Endometrial microvascular endothelial cells (primary cell): ENCODE measurements at regions not wholly inside any gene's neighbourhood (a gene's known extent, or its start where the extent isn't known, plus 50 kb on each side); places are given as distances from the start of the nearest gene placed in this dataset.
"Not testable (repeated sequence)": the region's sequence is repeated elsewhere in the genome, so short reads cannot be mapped to it uniquely, and the experiment has no call there.

Experiments
- in situ Hi-C: cut with HindIII; loops from 2 replicates; pipeline ENCODE4 v1.10.0; 2017; ENCODE audit warnings: low sequenced_read_pairs, low pct_unique_long_range_greater_than_20kb; ENCODE audit errors: inconsistent ontology term

DNA sequence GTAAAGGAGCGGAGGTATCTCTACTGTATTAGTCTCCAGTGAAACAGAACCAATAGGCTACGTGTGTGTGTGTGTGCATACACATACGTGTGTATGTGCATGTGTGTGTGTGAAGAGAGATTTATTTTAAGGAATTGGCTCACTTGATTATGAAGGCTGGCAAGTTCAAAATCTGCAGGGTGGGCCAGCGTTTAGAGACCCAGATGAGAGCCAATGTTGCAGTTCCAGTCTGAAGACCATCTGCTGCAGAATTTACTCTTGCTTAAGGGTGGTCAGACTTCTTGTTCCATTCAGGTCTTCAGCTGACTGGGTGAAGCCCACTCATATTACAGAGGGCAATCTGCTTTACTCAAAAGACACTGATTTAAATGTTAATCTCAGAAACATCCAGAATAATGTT lies 119.2 kb downstream of the FGF18 start:
- in situ Hi-C loops: no loop called here

DNA sequence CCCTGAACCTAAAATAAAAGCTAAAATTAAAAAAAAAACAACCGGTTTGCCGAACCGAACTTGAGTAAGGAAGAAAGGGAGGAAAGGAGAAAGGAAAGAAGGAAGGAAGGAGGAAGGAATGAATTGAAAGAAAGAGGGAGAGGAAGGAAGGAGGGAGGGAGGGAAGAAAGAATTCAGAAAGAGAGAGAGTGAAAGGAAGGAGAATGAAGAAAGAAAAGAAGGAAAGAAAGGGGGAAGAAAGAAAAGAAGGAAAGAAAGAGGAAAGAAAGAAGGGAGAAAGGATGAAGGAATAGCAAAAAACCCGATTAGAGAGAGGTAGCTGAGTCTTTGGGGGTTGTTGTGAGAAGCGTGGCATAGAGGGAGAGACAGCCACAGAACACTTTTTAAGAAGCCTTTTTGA lies 121.4 kb downstream of the FGF18 start:
- in situ Hi-C loops: no loop called here

DNA sequence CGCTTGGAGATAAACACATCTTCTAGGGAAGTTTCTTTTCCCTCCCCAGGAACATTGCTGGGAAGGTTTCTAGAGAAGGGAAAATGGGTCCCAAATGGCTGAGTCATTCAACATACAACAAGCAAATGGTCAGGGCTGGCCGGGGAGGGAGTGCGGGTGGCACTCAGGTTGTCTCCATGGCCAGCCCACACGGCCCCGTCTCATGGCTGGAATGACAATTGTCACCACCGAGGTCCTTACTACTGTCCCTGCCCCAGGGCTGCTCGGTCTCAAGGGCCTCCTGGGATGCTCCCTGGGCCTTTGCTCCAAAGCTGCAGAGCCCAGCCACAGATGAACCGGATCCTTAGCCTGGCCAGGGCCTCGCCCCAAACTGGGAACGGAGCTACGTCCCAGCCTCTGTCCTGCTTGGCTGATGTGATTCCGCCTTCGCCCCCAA lies 121.9 kb downstream of the FGF18 start:
- in situ Hi-C loops: no loop called here

DNA sequence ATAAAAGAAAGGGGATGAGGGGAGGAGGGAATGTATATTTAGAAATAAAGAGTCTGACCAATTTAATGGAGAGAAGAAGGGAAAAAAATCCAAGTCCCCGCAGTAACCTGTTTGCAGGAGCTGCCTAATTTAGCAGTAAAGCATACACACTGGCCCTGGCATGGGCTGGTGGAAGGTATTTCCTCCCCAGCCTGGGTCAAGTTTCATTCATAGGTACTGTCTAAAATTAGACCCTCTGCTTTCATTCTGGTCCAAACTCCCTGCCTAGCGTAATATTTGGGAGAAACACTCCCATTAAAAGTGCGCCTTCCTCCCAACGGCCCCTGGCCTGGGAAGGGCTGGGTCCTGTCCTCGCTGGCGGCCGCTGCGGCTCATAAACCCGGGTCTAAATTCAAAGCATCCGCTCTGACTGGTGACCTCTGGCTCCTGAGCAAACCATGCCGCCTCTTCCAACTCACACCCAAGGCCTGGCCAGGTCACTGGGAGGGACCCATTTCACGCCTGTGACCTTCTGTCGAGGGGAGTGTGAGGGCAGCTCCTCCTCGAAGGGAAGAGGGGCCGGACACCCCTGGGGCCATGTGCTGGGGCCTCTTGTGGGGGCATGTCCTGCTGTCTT lies 123.2 kb downstream of the FGF18 start:
- in situ Hi-C loops: no loop called here

DNA sequence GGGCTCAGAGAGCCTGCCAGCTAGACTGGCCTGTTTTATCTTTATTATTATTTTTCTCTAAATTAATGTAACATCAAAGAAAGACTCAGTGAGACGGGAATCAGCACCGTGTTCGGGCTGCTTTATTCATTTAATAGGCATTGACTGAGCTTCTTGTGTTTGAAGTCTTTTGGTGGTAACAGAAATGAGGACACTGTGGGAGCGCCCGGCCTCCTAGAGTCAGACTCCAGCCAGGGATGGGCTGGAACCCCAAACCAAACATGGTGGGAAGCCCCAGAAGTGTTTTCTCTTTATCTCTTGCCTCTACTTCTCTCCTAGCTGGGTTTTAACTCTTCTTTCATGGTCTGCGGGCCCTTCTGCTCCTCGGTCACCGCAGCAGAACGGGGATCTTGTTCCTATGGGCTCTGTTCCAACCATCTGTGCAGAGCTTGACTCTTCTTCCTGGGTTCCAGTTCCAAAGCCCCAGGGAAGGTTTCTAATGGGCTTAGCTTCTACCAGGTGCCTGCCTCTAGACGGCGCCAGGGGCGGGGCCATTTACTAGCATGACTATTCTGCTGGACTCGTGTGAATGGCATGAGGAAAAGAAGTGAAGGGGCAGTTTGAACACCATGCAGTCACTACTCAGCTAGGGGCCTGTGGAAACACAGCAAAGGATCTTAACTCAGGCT lies 123.8 kb downstream of the FGF18 start:
- in situ Hi-C loops: no loop called here

DNA sequence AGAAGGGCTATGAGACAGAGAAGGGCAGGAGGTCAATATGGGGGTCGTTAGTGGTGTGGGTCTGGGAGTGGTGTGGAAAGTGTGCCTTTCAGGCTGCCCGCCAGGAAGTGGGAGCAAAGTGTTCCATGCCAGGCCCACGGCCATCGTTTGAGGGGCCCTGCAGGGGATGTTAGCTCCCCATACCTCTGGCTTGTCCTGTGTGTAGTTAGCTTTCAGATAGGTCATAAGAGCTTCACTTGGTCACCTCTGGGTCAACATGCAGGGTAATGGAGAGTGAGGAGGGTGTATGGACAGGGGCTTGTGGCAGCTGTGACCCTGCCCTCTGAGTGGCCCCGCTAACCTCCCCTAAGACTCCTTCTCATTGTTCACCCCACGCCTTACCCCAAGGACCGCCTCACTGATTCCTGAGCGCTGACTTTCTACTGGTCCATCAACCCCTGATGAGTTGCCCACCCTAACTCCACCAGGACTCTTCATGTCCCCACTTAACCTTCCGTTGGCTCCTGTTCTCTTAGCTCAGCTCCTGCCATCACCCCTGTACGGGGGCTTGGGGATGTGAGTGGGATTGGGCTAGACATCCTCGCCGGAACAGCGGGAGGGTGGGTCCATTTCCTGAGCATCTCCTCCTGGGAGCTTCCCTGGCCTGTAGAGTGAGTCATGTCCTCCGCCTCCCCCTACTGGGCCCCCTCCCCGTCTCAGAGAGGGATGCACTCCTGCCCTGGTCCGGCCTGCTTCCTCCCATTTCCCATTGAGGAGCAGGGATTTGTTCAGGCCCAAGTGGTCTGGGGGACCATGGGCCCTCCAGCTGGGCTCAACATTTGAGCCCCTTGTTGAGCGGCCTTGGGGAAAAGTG lies 125.7 kb downstream of the FGF18 start:
- in situ Hi-C loops: no loop called here

DNA sequence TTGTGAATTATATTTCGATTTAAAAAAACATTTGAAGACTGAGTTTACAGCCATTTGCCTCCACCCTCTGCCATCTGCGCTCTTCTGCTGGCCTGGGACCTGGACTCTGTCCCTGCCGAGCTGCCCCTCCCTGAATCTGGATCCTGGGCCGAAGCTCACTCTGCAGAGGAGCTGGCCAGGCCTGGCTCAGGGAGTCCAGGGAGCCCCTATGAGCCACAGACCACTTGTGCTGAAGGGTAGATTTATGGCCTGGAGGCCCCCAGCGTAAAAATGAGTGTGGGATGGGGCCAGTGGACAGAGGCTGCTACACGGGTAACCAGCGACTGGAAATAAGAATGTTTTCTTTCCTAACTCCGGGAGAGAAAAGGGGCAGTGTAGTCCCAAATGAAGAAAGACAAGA lies 129.8 kb downstream of the FGF18 start:
- in situ Hi-C loops: no loop called here

DNA sequence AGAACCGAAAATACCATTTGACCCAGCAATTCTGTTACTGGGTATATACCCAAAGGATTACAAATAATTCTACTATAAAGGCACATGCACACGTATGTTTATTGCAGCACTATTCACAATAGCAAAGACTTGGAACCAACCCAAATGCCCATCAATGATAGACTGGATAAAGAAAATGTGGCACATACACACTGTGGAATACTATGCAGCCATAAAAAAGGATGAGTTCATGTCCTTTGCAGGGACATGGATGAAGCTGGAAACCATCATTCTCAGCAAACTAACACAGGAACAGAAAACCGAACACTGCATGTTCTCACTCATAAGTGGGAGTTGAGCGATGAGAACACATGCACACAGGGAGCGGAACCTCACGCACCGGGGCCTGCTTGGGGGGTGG lies 134.4 kb downstream of the FGF18 start:
- in situ Hi-C loops: not testable (repeated sequence)

DNA sequence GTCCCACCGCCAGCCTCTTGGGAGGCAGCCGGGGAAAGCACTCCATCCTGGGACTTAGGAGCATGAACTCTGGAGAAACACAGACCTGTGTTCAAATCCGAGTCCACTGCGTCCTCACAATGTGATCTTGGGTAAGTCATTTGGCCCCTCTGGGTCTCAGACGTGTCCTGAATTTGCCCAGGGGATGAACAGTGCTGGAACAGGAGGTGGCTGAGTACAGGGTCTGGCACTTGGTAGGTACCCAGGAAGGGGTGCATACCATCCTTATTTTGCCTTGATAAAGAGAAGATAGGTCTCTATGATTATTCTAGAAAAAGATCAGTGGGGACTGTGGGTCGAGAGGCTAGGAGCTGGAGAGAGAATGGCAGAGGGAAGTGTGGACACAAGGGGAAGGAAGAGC lies 135.7 kb downstream of the FGF18 start:
- in situ Hi-C loops: no loop called here

DNA sequence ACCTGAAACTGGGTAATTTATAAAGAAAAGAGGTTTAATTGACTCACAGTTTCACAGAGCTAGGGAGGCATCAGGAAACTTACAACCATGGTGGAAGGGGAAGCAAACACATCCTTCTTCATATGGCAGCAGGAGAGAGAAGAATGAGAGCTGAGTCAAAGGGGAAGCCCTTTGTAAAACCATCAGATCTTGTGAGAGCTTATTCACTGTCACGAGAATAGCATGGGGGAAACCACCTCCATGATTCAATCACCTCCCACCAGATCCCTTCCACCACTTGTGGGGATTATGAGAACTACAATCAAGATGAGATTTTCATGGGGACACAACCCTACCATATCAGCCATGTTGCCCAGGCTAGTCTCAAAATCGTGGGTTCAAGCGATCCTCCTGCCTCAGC lies 143.4 kb downstream of the FGF18 start:
- in situ Hi-C loops: no loop called here

DNA sequence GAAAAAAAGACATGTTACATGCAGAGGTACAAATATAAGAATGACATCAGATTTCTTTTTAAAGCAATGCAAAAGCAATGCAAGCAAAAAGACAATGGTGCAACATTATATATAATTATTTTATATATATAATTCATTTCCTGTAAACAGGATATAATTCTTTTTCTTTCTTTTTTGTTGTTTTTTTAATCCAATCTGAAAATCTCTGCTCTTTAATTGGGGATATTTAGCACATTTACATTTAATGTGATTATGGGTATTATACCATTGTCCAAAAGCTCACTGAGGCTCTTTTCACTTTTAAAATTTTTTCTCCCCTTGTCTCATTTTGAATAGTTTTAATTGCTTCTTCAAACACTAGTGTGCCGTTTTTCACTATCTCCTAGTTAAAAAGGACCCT lies 148.9 kb downstream of the FGF18 start:
- in situ Hi-C loops: no loop called here

DNA sequence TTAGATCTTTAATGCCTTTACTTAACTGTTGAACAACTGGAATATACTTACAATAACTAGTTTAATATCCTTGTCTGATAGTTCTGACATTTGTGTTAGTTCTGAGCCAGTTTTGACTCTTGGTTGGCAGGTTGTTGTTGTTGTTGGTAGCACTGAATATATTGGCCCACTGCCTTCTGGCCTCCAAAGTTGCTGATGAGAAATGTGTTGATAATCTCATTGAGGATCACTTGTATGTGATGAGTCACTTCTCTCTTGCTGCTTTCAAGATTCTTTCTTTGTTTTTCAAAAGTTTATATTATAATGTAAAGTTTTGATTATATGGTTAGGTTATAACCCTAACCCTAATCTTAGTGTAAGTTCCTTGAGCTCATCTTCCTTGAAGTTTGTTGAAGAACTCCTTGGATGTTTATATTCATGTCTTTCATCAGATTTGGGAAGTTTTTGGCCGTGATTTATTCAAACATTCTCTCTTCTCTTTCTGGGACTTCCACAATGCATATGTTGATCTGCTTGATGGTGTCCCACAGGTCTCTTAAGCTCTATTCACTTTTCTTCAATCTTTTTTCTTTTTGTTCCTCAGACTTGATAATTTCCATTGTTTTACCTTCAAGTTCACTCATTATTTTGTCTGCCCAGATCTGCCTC lies 149.7 kb downstream of the FGF18 start:
- in situ Hi-C loops: no loop called here

DNA sequence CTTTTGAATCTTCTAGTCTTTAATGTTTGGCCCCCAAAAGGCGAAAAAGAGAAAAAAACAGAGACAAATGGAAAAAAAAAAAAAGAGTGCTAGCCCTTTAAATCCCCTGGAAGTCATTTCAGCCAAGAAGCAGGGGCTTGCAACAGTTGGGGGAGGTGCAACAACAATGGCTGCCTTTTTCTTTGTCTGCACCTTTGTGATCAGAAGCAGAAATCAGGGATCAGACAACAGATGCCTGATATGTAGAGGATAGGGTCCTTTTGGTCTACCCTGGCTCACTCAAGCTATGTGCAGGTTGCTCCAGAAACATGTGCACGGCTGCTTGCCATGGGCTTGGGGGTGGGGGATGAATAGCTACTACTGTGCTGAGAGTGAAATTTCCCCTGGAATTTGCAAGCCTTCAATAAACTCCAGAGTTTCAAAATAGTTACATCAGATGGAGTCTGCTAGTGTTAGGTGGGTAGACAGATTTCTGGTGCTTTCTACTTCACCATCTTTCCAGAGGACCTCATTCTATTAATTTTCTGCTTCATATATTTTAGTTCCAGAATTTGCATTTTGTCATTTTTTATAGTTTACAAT lies 150.9 kb downstream of the FGF18 start:
- in situ Hi-C loops: no loop called here

DNA sequence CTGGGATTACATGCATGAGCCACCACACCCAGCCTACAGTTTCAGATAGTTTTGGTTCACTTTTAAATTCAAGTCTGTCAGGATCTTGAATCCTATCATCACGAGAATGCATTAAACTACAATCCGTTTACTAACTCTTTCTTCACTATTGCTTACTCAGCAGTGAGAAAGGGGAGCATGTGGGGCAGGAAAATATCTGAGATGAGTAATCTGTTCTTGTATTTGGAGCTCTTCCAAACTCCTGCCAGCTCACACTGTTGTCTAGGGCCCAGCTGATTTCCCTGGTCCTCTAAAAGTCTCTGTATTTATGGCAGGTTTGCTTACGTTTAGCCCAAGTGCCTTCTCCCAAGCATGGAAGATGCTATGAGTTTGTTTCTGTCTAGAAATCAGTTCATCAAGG lies 152.2 kb downstream of the FGF18 start:
- in situ Hi-C loops: no loop called here

DNA sequence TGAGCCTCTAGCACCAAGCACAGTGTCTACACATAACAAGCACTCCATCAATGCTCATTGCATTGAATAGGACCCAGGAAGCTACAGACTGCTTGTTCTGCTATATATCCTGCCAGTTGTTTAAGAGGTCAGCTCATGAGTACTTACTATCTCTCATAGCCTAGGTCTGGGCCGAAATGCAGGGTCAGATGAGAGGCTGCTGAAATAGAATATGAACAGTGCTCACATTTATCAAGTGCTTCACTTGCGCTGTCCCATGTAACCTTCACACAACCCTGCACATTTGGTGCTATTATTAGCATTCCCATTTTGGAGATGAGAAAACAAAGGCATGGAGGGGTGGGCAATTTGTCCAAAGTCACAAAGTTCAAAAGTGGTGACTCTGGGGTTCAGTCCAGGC lies 153.6 kb downstream of the FGF18 start:
- in situ Hi-C loops: no loop called here

DNA sequence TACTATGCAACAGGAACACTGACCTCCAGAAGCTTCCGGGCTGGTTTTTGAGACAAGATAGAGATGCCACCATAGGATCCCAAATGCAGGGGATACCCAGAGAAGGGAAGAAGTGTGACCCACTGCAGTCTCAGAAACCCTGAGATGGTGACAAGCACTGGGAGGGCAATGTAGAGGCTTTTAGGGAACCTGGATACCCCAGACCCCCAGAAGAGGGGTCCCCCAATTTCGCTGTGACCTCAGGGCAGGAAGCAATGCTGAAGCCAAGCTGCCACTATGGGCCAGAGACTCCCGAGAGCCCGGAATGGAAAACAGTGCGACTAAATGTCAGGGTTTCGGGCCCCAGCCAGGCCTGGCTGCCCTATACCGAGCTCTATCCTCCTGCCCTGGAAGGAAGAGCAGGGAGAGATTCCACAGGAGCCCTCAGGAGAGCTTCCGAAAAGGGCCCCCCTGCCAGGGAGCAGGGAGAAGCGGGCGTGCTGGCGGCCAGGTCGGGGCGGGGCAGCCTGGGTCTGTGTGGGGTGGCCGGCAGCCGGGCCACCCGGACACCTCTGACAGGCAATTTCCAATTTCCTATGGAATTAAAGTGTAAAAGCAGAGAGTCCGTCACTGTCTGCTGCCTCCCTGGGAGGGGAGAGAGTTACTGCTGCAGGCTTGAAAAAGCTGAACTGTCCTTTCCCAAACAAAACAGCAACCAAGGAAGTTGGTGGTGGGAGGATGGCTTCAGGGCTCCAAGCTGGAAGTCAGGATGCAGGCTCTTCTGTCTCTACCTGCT lies 154.2 kb downstream of the FGF18 start:
- in situ Hi-C loops: no loop called here

DNA sequence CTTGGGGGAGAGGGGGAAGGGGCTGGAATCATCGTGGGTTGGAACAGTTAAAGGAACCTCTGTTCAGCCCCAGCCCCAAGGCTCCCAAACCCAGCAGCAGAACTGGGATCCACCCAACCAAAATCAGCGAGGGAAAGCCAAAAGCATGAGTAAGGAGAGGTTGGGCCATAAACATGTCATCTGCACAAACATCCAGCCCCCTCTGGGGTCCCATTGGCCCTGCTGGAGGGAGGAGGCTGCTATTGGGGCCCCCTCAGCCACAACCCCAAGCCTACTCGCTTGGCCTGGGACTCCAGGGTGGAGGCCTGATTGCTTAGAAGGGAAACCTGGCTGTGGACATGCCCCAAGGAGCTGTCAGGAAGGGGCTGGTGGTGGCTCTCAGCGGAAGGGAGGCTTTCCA lies 154.9 kb downstream of the FGF18 start:
- in situ Hi-C loops: no loop called here

DNA sequence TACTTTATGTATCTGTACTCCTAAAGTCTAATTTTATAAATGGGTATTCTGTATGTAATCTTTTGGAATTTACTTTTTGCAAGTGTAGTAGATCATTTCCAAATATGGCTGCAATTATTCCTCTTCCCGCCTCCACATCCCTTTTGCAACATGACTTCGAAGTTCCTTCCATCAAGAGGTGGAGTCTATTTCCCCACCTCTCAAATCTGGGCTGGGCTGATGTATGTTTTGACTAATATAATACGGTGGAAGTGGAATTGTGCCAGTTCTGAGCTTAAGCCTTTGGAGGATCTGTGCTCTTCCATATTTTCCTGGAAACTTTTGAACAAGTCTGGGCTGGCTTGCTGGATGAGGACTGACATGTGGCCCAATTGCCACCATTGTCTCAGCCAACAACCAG lies 155.9 kb downstream of the FGF18 start:
- in situ Hi-C loops: no loop called here

DNA sequence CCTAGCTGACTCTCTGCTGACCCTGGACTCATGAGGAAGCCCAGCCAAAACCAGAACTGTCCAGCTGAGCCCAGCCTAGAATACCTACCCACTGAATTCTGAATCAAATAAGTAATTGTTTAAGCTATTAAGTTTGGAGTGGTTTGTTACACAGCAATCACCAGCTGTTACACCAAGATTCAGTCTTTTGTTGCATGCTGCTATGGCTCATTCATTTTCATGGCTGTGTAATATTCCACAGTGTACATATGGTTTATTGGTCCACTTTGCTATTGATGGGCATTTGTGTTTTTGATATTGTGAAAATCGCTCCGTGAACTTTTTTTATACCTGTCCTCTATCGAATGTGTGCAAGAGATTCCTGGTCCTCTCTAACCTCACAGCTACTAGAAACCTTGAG lies 156.4 kb downstream of the FGF18 start:
- in situ Hi-C loops: no loop called here
